Heart left ventricle (tissue), 16 donors: ENCODE measurements at regions not wholly inside any gene's neighbourhood (a gene's known extent, or its start where the extent isn't known, plus 50 kb on each side); places are given as distances from the start of the nearest gene placed in this dataset.
A peak's percentile ranks its signal among the peaks of the same experiment; 100 is the strongest.
"Not testable (repeated sequence)": the region's sequence is repeated elsewhere in the genome, so short reads cannot be mapped to it uniquely, and the experiment has no call there.

Experiments used
- ATAC-seq, 4 donors: fragments of 200-7000 bp; cut with Tn5 transposase; one replicate each; pipeline ENCODE4 v1.9.1; 2020 to 2022; ENCODE audit warnings: moderate library complexity in 4 of 4, mild to moderate bottlenecking in 3 of 4, moderate number of reproducible peaks in 1 of 4
- DNase-seq, 5 donors: peaks; one replicate each; pipeline ENCODE4 v3.0.0-alpha.2; 2020
- H3K27ac ChIP-seq, 12 donors: fragments of 200-600 bp; sonication (generic) in 4 of 12; one replicate each; pipeline versions ENCODE4 v1.5.0 to v1.8.0; 2016 to 2022; ENCODE audit warnings: mild to moderate bottlenecking in 2 of 12
- H3K27me3 ChIP-seq, 9 donors: fragments of 200-600 bp; sonication (generic) in 2 of 9; one replicate each; pipeline versions ENCODE4 v1.5.1 to v1.8.0; 2016 to 2022; ENCODE audit warnings: mild to moderate bottlenecking in 3 of 9
- H3K36me3 ChIP-seq, 9 donors: fragments of 200-600 bp; sonication (generic) in 2 of 9; one replicate each; pipeline versions ENCODE4 v1.5.0 to v1.8.0; 2018 to 2022; ENCODE audit warnings: mild to moderate bottlenecking in 2 of 9
- H3K4me1 ChIP-seq, 12 donors: fragments of 200-600 bp; sonication (generic) in 4 of 12; one replicate each; pipeline versions ENCODE4 v1.5.0 to v1.8.0; 2016 to 2022; ENCODE audit warnings: mild to moderate bottlenecking in 3 of 12
- H3K4me3 ChIP-seq, 12 donors: fragments of 200-600 bp; sonication (generic) in 4 of 12; one replicate each; pipeline versions ENCODE4 v1.5.0 to v1.8.0; 2017 to 2022; ENCODE audit warnings: mild to moderate bottlenecking in 9 of 12, moderate library complexity in 4 of 12
- H3K9me3 ChIP-seq, 12 donors: fragments of 200-600 bp; sonication (generic) in 4 of 12; one replicate each; pipeline versions ENCODE4 v1.5.0 to v1.8.0; 2016 to 2022; ENCODE audit warnings: mild to moderate bottlenecking in 1 of 12
- WGBS, 4 donors: extraction: QIAGEN DNeasy Blood & Tissue Kit in 2 of 4; methylation state at CpG; one replicate each; pipeline versions ENCODE4 v1.1.5 to v1.1.7; 2013 to 2018; 5-methylcytosine and 5-hydroxymethylcytosine counted together
- intact Hi-C, 10 donors: fragments of 100-400 bp; cut with DNase I; formaldehyde crosslinking; loops; one replicate each; pipeline versions ENCODE4 v1.11.1 to v1.14.2; 2022
- donor health status: ischemic (EF 13 %, LVEDD 7.1; RV severe dilation, severe dysfunction).
- donor health status: healthy with polysubstance abuse.
- donor health status: DM: no; HTN: yes; CAD: no.
- donor health status: DM: no; HTN: no; CAD: no.
- donor health status: ischemic (EF 25% LVEDD 6.9; RV normal size, moderate dysfunction).
- donor health status: ischemic (EF 25% LVEDD 5.7; RV mildly dilated, moderate dysfunction).
- donor health status: healthy.
- donor health status: DM: yes; HTN: yes; CAD: no.
- donor health status: ischemic (EF 35%, LVEDD 5.7; RV mildly dilated, moderate dysfunction).
- donor health status: nonischemic (EF 11% LVEDD 7.7; RV severe dilation, severe dysfunction).
- donor health status: DM: yes; HTN: yes; CAD: no.
- donor health status: PGD.
- donor health status: ischemic (EF 29% LVEDD 5.4; RV normal size, mild dysfunction).
- donor health status: nonischemic (EF 23%, LVEDD 6.1; RV moderate dilation, normal function).

- H3K27ac ChIP-seq, H3K4me1 ChIP-seq, intact Hi-C loops, H3K27me3 ChIP-seq, H3K4me3 ChIP-seq, H3K36me3 ChIP-seq, DNase-seq, H3K9me3 ChIP-seq: not testable (repeated sequence)
- no CpG with 5 or more reads among the region's 6 CpGs for WGBS, 4 donors
- peak in 2 of 4 donors; percentile 41 to 49 for ATAC-seq
Measured at GRCh38 chr15:20084026-20084425, 457.6 kb downstream of the GOLGA6L6 start.

- H3K27ac ChIP-seq, intact Hi-C loops, H3K9me3 ChIP-seq, H3K4me3 ChIP-seq, H3K27me3 ChIP-seq, H3K36me3 ChIP-seq, H3K4me1 ChIP-seq: not testable (repeated sequence)
- ATAC-seq (peak in 1 of 4 donors; percentile 36), DNase-seq (peak in 2 of 5 donors; percentile 16 to 28)
- WGBS, 4 donors, result 84 to 93% (median 88%) methylated on average over 9 to 21 of the region's 35 CpGs
Measured at GRCh38 chr15:20074082-20074481, 467.5 kb downstream of the GOLGA6L6 start.

- H3K9me3 ChIP-seq, H3K27me3 ChIP-seq, H3K27ac ChIP-seq, intact Hi-C loops, H3K36me3 ChIP-seq, H3K4me1 ChIP-seq, H3K4me3 ChIP-seq, ATAC-seq: not testable (repeated sequence)
- WGBS, 4 donors, result 68 to 78% (median 73%) methylated on average over 4 of the region's 5 CpGs
- DNase-seq, result peak in 1 of 5 donors; percentile 19
Measured at GRCh38 chr15:20069043-20069442, 472.6 kb downstream of the GOLGA6L6 start.

GRCh38 chr15:20066173-20066572 is 475.4 kb downstream of the GOLGA6L6 start:
- intact Hi-C loops, H3K27me3 ChIP-seq, H3K4me3 ChIP-seq, ATAC-seq, H3K9me3 ChIP-seq, H3K27ac ChIP-seq, H3K4me1 ChIP-seq, H3K36me3 ChIP-seq, DNase-seq: not testable (repeated sequence)
- WGBS, 4 donors, result 0 to 50% (median 48%) methylated on average over 1 to 3 of the region's 5 CpGs

GRCh38 chr15:20065508-20065907 is 476.1 kb downstream of the GOLGA6L6 start:
- intact Hi-C loops, H3K9me3 ChIP-seq, H3K36me3 ChIP-seq, H3K27ac ChIP-seq, H3K4me1 ChIP-seq, H3K4me3 ChIP-seq, ATAC-seq, H3K27me3 ChIP-seq: not testable (repeated sequence)
- peak in 1 of 5 donors; percentile 37 for DNase-seq
- WGBS, 4 donors, result 76 to 83% (median 78%) methylated on average over 7 of the region's 10 CpGs

- H3K27me3 ChIP-seq, H3K4me3 ChIP-seq, H3K27ac ChIP-seq, DNase-seq, intact Hi-C loops, H3K36me3 ChIP-seq, H3K9me3 ChIP-seq, H3K4me1 ChIP-seq, ATAC-seq: not testable (repeated sequence)
- 51 to 63% (median 62%) methylated on average over 7 of the region's 7 CpGs for WGBS, 4 donors
Measured at GRCh38 chr15:20063167-20063566, 478.4 kb downstream of the GOLGA6L6 start.

- H3K27ac ChIP-seq, H3K36me3 ChIP-seq, intact Hi-C loops, ATAC-seq, H3K4me1 ChIP-seq, H3K9me3 ChIP-seq, DNase-seq, H3K4me3 ChIP-seq, H3K27me3 ChIP-seq: not testable (repeated sequence)
- WGBS, 4 donors, result 78 to 87% (median 83%) methylated on average over 7 of the region's 13 CpGs
Measured at GRCh38 chr15:20060838-20061237, 480.8 kb downstream of the GOLGA6L6 start.

GRCh38 chr15:20056871-20057270 is 484.7 kb downstream of the GOLGA6L6 start:
- H3K36me3 ChIP-seq, H3K9me3 ChIP-seq, H3K4me1 ChIP-seq, DNase-seq, H3K27me3 ChIP-seq, H3K27ac ChIP-seq, intact Hi-C loops, ATAC-seq, H3K4me3 ChIP-seq: not testable (repeated sequence)
- 64 to 65% (median 65%) methylated on average over 5 of the region's 5 CpGs for WGBS, 4 donors

GRCh38 chr15:20055921-20056320 is 485.7 kb downstream of the GOLGA6L6 start:
- H3K36me3 ChIP-seq, DNase-seq, H3K9me3 ChIP-seq, H3K27ac ChIP-seq, H3K4me3 ChIP-seq, ATAC-seq, H3K27me3 ChIP-seq, H3K4me1 ChIP-seq, intact Hi-C loops: not testable (repeated sequence)
- 52 to 90% (median 71%) methylated on average over 1 to 5 of the region's 5 CpGs for WGBS, 4 donors

- ATAC-seq, H3K36me3 ChIP-seq, H3K27me3 ChIP-seq, H3K4me3 ChIP-seq, H3K9me3 ChIP-seq, H3K27ac ChIP-seq, H3K4me1 ChIP-seq, DNase-seq, intact Hi-C loops: not testable (repeated sequence)
- WGBS, 4 donors, result 80 to 93% (median 82%) methylated on average over 10 to 14 of the region's 16 CpGs; no CpG with 5 or more reads in 1 of the 4 donors
Measured at GRCh38 chr15:20048189-20048588, 493.4 kb downstream of the GOLGA6L6 start.

- H3K27ac ChIP-seq, DNase-seq, H3K27me3 ChIP-seq, intact Hi-C loops, H3K36me3 ChIP-seq, ATAC-seq, H3K4me3 ChIP-seq, H3K4me1 ChIP-seq, H3K9me3 ChIP-seq: not testable (repeated sequence)
- WGBS, 4 donors, result no CpG with 5 or more reads among the region's 5 CpGs
Measured at GRCh38 chr15:20045165-20045564, 496.4 kb downstream of the GOLGA6L6 start.

GRCh38 chr15:20040691-20041090 is 500.9 kb downstream of the GOLGA6L6 start:
- H3K4me3 ChIP-seq, H3K36me3 ChIP-seq, DNase-seq, H3K4me1 ChIP-seq, ATAC-seq, H3K9me3 ChIP-seq, intact Hi-C loops, H3K27me3 ChIP-seq, H3K27ac ChIP-seq: not testable (repeated sequence)
- 48 to 73% methylated on average over 1 of the region's 1 CpG; no CpG with 5 or more reads in 2 of the 4 donors for WGBS, 4 donors
